Nephron (organoid): ENCODE measurements at regions not wholly inside any gene's neighbourhood (a gene's known extent, or its start where the extent isn't known, plus 50 kb on each side); places are given as distances from the start of the nearest gene placed in this dataset.
"Not testable (repeated sequence)": the region's sequence is repeated elsewhere in the genome, so short reads cannot be mapped to it uniquely, and the experiment has no call there.

Experiments
- H3K27ac Mint-ChIP-seq, 3 experiments: 2 replicates each; pipeline ENCODE4 v1.8.0; 2020; ENCODE audit warnings: mixed read lengths in 3 of 3, mild to moderate bottlenecking in 2 of 3, moderate library complexity in 1 of 3
- H3K27me3 Mint-ChIP-seq: 2 replicates; pipeline ENCODE4 v1.8.0; 2021; ENCODE audit warnings: low read depth, mild to moderate bottlenecking, moderate library complexity, mixed read lengths
- H3K36me3 Mint-ChIP-seq: 2 replicates; pipeline ENCODE4 v1.8.0; 2020; ENCODE audit warnings: low read depth, mixed read lengths
- H3K4me1 Mint-ChIP-seq: 2 replicates; pipeline ENCODE4 v1.8.0; 2020; ENCODE audit warnings: mixed read lengths
- H3K4me3 Mint-ChIP-seq, 3 experiments: 2 replicates each; pipeline ENCODE4 v1.8.0; 2020; ENCODE audit warnings: mild to moderate bottlenecking in 3 of 3, mixed read lengths in 3 of 3, moderate library complexity in 2 of 3
- H3K9me3 Mint-ChIP-seq: 2 replicates; pipeline ENCODE4 v1.8.0; 2020; ENCODE audit warnings: mixed read lengths
- CTCF ChIP-seq, 3 experiments: fragments of 200-600 bp; sonication (generic); IDR thresholded peaks; one replicate each; pipeline ENCODE4 v1.5.0; 2021; ENCODE audit warnings: antibody characterized with exemption in 3 of 3; ENCODE audit not compliant: unreplicated experiment in 3 of 3

- no peaks in the 10 kb centered on the region for H3K27me3 Mint-ChIP-seq
- H3K27ac Mint-ChIP-seq, result no peak overlapping the region
- H3K36me3 Mint-ChIP-seq, result peaks cover 6% of the 10 kb centered on the region
- H3K4me1 Mint-ChIP-seq, result no peaks in the 10 kb centered on the region
- no peak overlapping the region for H3K4me3 Mint-ChIP-seq
- no peak for TF ChIP-seq CTCF (IDR thresholded peaks at IDR 0.05; ENCODE audit: unreplicated experiment in 3 of 3)
- peaks cover 24% of the 10 kb centered on the region for H3K9me3 Mint-ChIP-seq
Observed at GRCh38 chr12:46590991-46591703, 218.6 kb upstream of the SLC38A2 start.

- Mint-ChIP-seq H3K36me3 (peaks cover 14% of the 10 kb centered on the region), H3K27me3 (peaks cover 3% of the 10 kb centered on the region), H3K9me3 (peaks cover 47% of the 10 kb centered on the region), H3K4me3 (no peak overlapping the region), H3K4me1 (no peaks in the 10 kb centered on the region), H3K27ac (no peak overlapping the region)
- no peak for TF ChIP-seq CTCF (IDR thresholded peaks at IDR 0.05; ENCODE audit: unreplicated experiment in 3 of 3)
Observed at GRCh38 chr12:46585854-46586621, 213.5 kb upstream of the SLC38A2 start.

- H3K4me1 Mint-ChIP-seq, H3K4me3 Mint-ChIP-seq, H3K27ac Mint-ChIP-seq, H3K27me3 Mint-ChIP-seq: not testable (repeated sequence)
- Mint-ChIP-seq H3K36me3 (peaks cover 15% of the 10 kb centered on the region), H3K9me3 (peaks cover 43% of the 10 kb centered on the region)
Observed at GRCh38 chr12:46584098-46584497, 211.5 kb upstream of the SLC38A2 start.

GRCh38 chr12:46581990-46582389 lies 209.4 kb upstream of the SLC38A2 start:
- H3K4me3 Mint-ChIP-seq, H3K4me1 Mint-ChIP-seq, H3K27me3 Mint-ChIP-seq, H3K27ac Mint-ChIP-seq: not testable (repeated sequence)
- Mint-ChIP-seq H3K9me3 (peaks cover 31% of the 10 kb centered on the region), H3K36me3 (peaks cover 15% of the 10 kb centered on the region)

GRCh38 chr12:46580445-46580844 lies 207.9 kb upstream of the SLC38A2 start:
- no peak overlapping the region for H3K4me3 Mint-ChIP-seq
- no peak for TF ChIP-seq CTCF (IDR thresholded peaks at IDR 0.05; ENCODE audit: unreplicated experiment in 3 of 3)
- H3K27ac Mint-ChIP-seq, result no peak overlapping the region
- no peaks in the 10 kb centered on the region for H3K4me1 Mint-ChIP-seq
- H3K27me3 Mint-ChIP-seq, result peaks cover 3% of the 10 kb centered on the region
- H3K36me3 Mint-ChIP-seq, result peaks cover 15% of the 10 kb centered on the region
- peaks cover 30% of the 10 kb centered on the region for H3K9me3 Mint-ChIP-seq

GRCh38 chr12:46579474-46579873 lies 206.9 kb upstream of the SLC38A2 start:
- Mint-ChIP-seq H3K4me3 (no peak overlapping the region), H3K27me3 (peaks cover 3% of the 10 kb centered on the region), H3K27ac (no peak overlapping the region), H3K4me1 (peaks cover 10% of the 10 kb centered on the region), H3K9me3 (peaks cover 24% of the 10 kb centered on the region), H3K36me3 (peaks cover 8% of the 10 kb centered on the region)
- TF ChIP-seq CTCF (IDR thresholded peaks at IDR 0.05; ENCODE audit: unreplicated experiment in 3 of 3), result no peak
